H1 (cell line): ENCODE measurements at regions not wholly inside any gene's neighbourhood (a gene's known extent, or its start where the extent isn't known, plus 50 kb on each side); places are given as distances from the start of the nearest gene placed in this dataset.

Source experiments
- CTCF ChIA-PET: fragments of 300-600 bp; sonication (Branson Sonifier 250); formaldehyde crosslinking; loops from one replicate; lab custom pipeline; 2021; ENCODE audit not compliant: partially characterized antibody; lab: Charles Lee
- POLR2A ChIA-PET: fragments of 300-600 bp; sonication (Branson Sonifier 250); formaldehyde crosslinking; loops from one replicate; lab custom pipeline; 2021; ENCODE audit warnings: inconsistent platforms; ENCODE audit not compliant: partially characterized antibody; lab: Charles Lee
- DNase-seq, 2 experiments: peaks; one replicate each; pipeline versions ENCODE4 v3.0.0 to v3.0.0-alpha.2; 2010 to 2022; ENCODE audit warnings: low spot score in 2 of 2, low read depth in 1 of 2, mixed read lengths in 1 of 2
- FAIRE-seq: peaks from 2 replicates; lab custom pipeline; 2011; peaks lifted over from hg19 to GRCh38; lab: Jason Lieb, UNC
- H2AFZ ChIP-seq: 2 replicates; pipeline ENCODE4 v1.8.1; 2012; ENCODE audit warnings: low read length, inconsistent platforms
- H2AK5ac ChIP-seq: 2 replicates; pipeline ENCODE4 v1.6.1; 2013; ENCODE audit warnings: low read depth, low read length
- H2BK120ac ChIP-seq: replicated peaks from 2 replicates; pipeline ENCODE3; 2013; ENCODE audit warnings: low read depth, low read length, inconsistent platforms
- H2BK12ac ChIP-seq: 2 replicates; pipeline ENCODE4 v1.6.1; 2013; ENCODE audit warnings: low read depth, low read length
- H2BK15ac ChIP-seq: 2 replicates; pipeline ENCODE4 v1.6.1; 2013; ENCODE audit warnings: low read length
- H2BK20ac ChIP-seq: 2 replicates; pipeline ENCODE4 v1.6.1; 2013; ENCODE audit warnings: low read length
- H2BK5ac ChIP-seq: 2 replicates; pipeline ENCODE4 v1.6.1; 2013; ENCODE audit warnings: low read depth, low read length
- H3K14ac ChIP-seq: 2 replicates; pipeline ENCODE4 v1.6.1; 2013; ENCODE audit warnings: inconsistent platforms; ENCODE audit not compliant: insufficient read length
- H3K18ac ChIP-seq: 2 replicates; pipeline ENCODE4 v1.6.1; 2013; ENCODE audit warnings: low read length; ENCODE audit errors: extremely low read depth
- H3K23ac ChIP-seq: 2 replicates; pipeline ENCODE4 v1.6.1; 2013; ENCODE audit warnings: inconsistent platforms; ENCODE audit not compliant: insufficient read length
- H3K23me2 ChIP-seq: 2 replicates; pipeline ENCODE4 v1.6.1; 2013; ENCODE audit warnings: low read depth, low read length
- H3K27ac ChIP-seq: 2 replicates; pipeline ENCODE4 v1.6.1; 2011; ENCODE audit warnings: low read depth, low read length, inconsistent platforms
- H3K27me3 ChIP-seq, 4 experiments: replicated peaks in 1 of 4; 1 replicate in 1 of 4; 2 replicates in 3 of 4; pipeline versions ENCODE4 v1.6.1 to v1.8.1; 2011 to 2013; ENCODE audit warnings: low read length in 3 of 4, mild to moderate bottlenecking in 3 of 4, inconsistent platforms in 2 of 4, mixed read lengths in 2 of 4, moderate library complexity in 1 of 4; ENCODE audit not compliant: control insufficient read depth in 3 of 4, insufficient read depth in 3 of 4; ENCODE audit errors: extremely low read depth in 1 of 4
- H3K36me3 ChIP-seq, 4 experiments: 2 replicates each; pipeline versions ENCODE4 v1.6.1 to v1.8.1; 2011 to 2013; ENCODE audit warnings: mild to moderate bottlenecking in 4 of 4, low read length in 3 of 4, moderate library complexity in 2 of 4, control low read depth in 1 of 4, inconsistent platforms in 1 of 4; ENCODE audit not compliant: insufficient read depth in 4 of 4, control insufficient read depth in 2 of 4
- H3K4ac ChIP-seq: replicated peaks from 2 replicates; pipeline ENCODE3; 2013; ENCODE audit warnings: low read length, low read depth, mixed read lengths, inconsistent platforms; ENCODE audit not compliant: insufficient read length
- H3K4me1 ChIP-seq, 4 experiments: replicated peaks in 1 of 4; 1 replicate in 1 of 4; 2 replicates in 3 of 4; pipeline versions ENCODE4 v1.6.1 to v1.8.1; 2011 to 2013; ENCODE audit warnings: low read length in 3 of 4, inconsistent platforms in 2 of 4, mixed read lengths in 1 of 4; ENCODE audit not compliant: insufficient read depth in 4 of 4, control insufficient read depth in 3 of 4
- H3K4me2 ChIP-seq, 2 experiments: 2 replicates each; pipeline versions ENCODE4 v1.6.1 to v1.8.1; 2011 to 2013; ENCODE audit warnings: low read depth in 2 of 2, low read length in 2 of 2, control low read depth in 1 of 2, inconsistent platforms in 1 of 2, mild to moderate bottlenecking in 1 of 2; ENCODE audit not compliant: insufficient read depth in 1 of 2
- H3K4me3 ChIP-seq, 4 experiments: fragments of 200-600, 300-600 bp in 1 of 4; sonication (generic), shearing (Covaris generic), sonication (Bioruptor Twin) in 1 of 4; 2 replicates each; pipeline versions ENCODE4 v1.5.1 to v1.8.1; 2011 to 2016; ENCODE audit warnings: low read length in 4 of 4, low read depth in 3 of 4, control low read depth in 2 of 4, inconsistent platforms in 2 of 4, mild to moderate bottlenecking in 2 of 4, mixed read lengths in 1 of 4, moderate library complexity in 1 of 4; ENCODE audit not compliant: insufficient read depth in 2 of 4; ENCODE audit errors: extremely low read depth in 1 of 4
- H3K56ac ChIP-seq: replicated peaks from 2 replicates; pipeline ENCODE3; 2013; ENCODE audit warnings: low read depth, mild to moderate bottlenecking, mixed read lengths, low read length, inconsistent platforms; ENCODE audit not compliant: insufficient read length
- H3K79me1 ChIP-seq: 2 replicates; pipeline ENCODE4 v1.6.1; 2013; ENCODE audit warnings: low read depth, low read length, control low read depth
- H3K79me2 ChIP-seq, 2 experiments: 2 replicates each; pipeline versions ENCODE4 v1.6.1 to v1.8.1; 2012 to 2013; ENCODE audit warnings: low read length in 2 of 2, mild to moderate bottlenecking in 2 of 2, inconsistent platforms in 1 of 2; ENCODE audit not compliant: insufficient read depth in 2 of 2, control insufficient read depth in 1 of 2
- H3K9ac ChIP-seq, 4 experiments: replicated peaks in 1 of 4; 1 replicate in 1 of 4; 2 replicates in 3 of 4; pipeline versions ENCODE4 v1.6.1 to v1.8.1; 2011 to 2013; ENCODE audit warnings: low read depth in 3 of 4, low read length in 3 of 4, control low read depth in 2 of 4, mild to moderate bottlenecking in 2 of 4, moderate library complexity in 2 of 4, inconsistent platforms in 1 of 4; ENCODE audit errors: extremely low read depth in 1 of 4
- H3K9me3 ChIP-seq, 2 experiments: 2 replicates each; pipeline versions ENCODE4 v1.6.1 to v1.8.1; 2012 to 2013; ENCODE audit warnings: mild to moderate bottlenecking in 2 of 2, moderate library complexity in 2 of 2, control low read depth in 1 of 2, inconsistent platforms in 1 of 2, low read depth in 1 of 2, low read length in 1 of 2, mixed read lengths in 1 of 2; ENCODE audit not compliant: insufficient read depth in 2 of 2
- H4K20me1 ChIP-seq, 2 experiments: replicated peaks in 1 of 2; 2 replicates each; pipeline versions ENCODE3 to v1.8.1; 2011 to 2013; ENCODE audit warnings: inconsistent platforms in 2 of 2, low read length in 2 of 2, mild to moderate bottlenecking in 1 of 2; ENCODE audit not compliant: insufficient read depth in 2 of 2, control insufficient read depth in 1 of 2
- H4K5ac ChIP-seq: 2 replicates; pipeline ENCODE4 v1.6.1; 2013; ENCODE audit warnings: low read length, low read depth, mixed read lengths, inconsistent platforms; ENCODE audit not compliant: insufficient read length
- H4K8ac ChIP-seq: 2 replicates; pipeline ENCODE4 v1.8.0; 2013; ENCODE audit warnings: mild to moderate bottlenecking, moderate library complexity, low read length, inconsistent platforms; ENCODE audit not compliant: insufficient read depth; ENCODE audit errors: extremely low read depth
- H4K91ac ChIP-seq: replicated peaks from 2 replicates; pipeline ENCODE3; 2013; ENCODE audit warnings: low read length, mixed read lengths, inconsistent platforms; ENCODE audit not compliant: insufficient read length
- BRCA1 ChIP-seq: IDR thresholded peaks from 2 replicates; pipeline ENCODE4 v1.6.1; 2012; ENCODE audit warnings: low read depth, low read length, improper control_type of control experiment
- CHD2 ChIP-seq: IDR thresholded peaks from 2 replicates; pipeline ENCODE4 v1.6.1; 2012; ENCODE audit warnings: low read length, improper control_type of control experiment
- CREB1 ChIP-seq: IDR thresholded peaks from 2 replicates; pipeline ENCODE4 v1.6.1; 2012; ENCODE audit warnings: inconsistent platforms
- FOSL1 ChIP-seq: IDR thresholded peaks from 2 replicates; pipeline ENCODE4 v1.6.1; 2011; ENCODE audit warnings: mild to moderate bottlenecking, low read depth, low read length, moderate library complexity; ENCODE audit not compliant: insufficient read depth
- HDAC6 ChIP-seq: IDR thresholded peaks from one replicate; pipeline ENCODE4 v1.7.1; 2012; ENCODE audit warnings: low read depth, mild to moderate bottlenecking, inconsistent platforms, low read length, moderate library complexity
- JUND ChIP-seq: IDR thresholded peaks from 2 replicates; pipeline ENCODE4 v1.6.1; 2011; ENCODE audit warnings: mild to moderate bottlenecking, improper control_type of control experiment, low read length
- KDM1A ChIP-seq: fragments of 200-600, 300-600 bp; sonication (generic); IDR thresholded peaks from 2 replicates; pipeline ENCODE4 v1.7.1; 2016; ENCODE audit warnings: mild to moderate bottlenecking, low read length, borderline replicate concordance
- KDM4A ChIP-seq: IDR thresholded peaks from one replicate; pipeline ENCODE4 v1.7.1; 2012; ENCODE audit warnings: low read depth, mild to moderate bottlenecking, moderate library complexity, low read length, inconsistent platforms; ENCODE audit not compliant: severe bottlenecking
- NANOG ChIP-seq: IDR thresholded peaks from 2 replicates; pipeline ENCODE4 v1.6.1; 2011; ENCODE audit warnings: low read length, low read depth, mild to moderate bottlenecking, inconsistent platforms; ENCODE audit not compliant: insufficient read depth, poor library complexity, severe bottlenecking
- PHF8 ChIP-seq: fragments of 200-600 bp; sonication (generic); conservative IDR thresholded peaks from 2 replicates; pipeline ENCODE4 v1.7.1; 2012; ENCODE audit warnings: low read depth, mild to moderate bottlenecking, inconsistent platforms, low read length, moderate library complexity
- RAD21 ChIP-seq, 2 experiments: IDR thresholded peaks in 1 of 2; conservative IDR thresholded peaks in 1 of 2; 2 replicates each; pipeline ENCODE4 v1.6.1; 2011; ENCODE audit warnings: low read depth in 2 of 2, low read length in 2 of 2, improper control_type of control experiment in 1 of 2, inconsistent platforms in 1 of 2, mild to moderate bottlenecking in 1 of 2, moderate library complexity in 1 of 2
- RFX5 ChIP-seq: IDR thresholded peaks from 2 replicates; pipeline ENCODE4 v1.6.1; 2011; ENCODE audit warnings: low read depth, low read length, improper control_type of control experiment, borderline replicate concordance
- SIRT6 ChIP-seq: IDR thresholded peaks from one replicate; pipeline ENCODE4 v1.7.1; 2012; ENCODE audit warnings: low read length, inconsistent platforms
- SP2 ChIP-seq: IDR thresholded peaks from 2 replicates; pipeline ENCODE4 v1.6.1; 2012; ENCODE audit warnings: mild to moderate bottlenecking, low read length, inconsistent platforms
- SUZ12 ChIP-seq: fragments of 200-600 bp; sonication (generic); IDR thresholded peaks from 2 replicates; pipeline ENCODE4 v1.6.1; 2012; ENCODE audit warnings: mild to moderate bottlenecking, inconsistent platforms, low read length, moderate library complexity, mixed read lengths
- TBP ChIP-seq: IDR thresholded peaks from 2 replicates; pipeline ENCODE4 v1.6.1; 2011; ENCODE audit warnings: low read depth, low read length, improper control_type of control experiment
- WGBS, 2 experiments: shearing (Covaris generic) in 1 of 2; methylation state at CpG; one replicate each; pipeline versions ENCODE4 v1.1.6 to v1.1.7; 2013 to 2015; ENCODE audit warnings: low lambda C conversion rate in 2 of 2, mixed read lengths in 2 of 2, inconsistent platforms in 1 of 2, low coverage in 1 of 2, missing lambda C conversion rate in 1 of 2; ENCODE audit not compliant: insufficient replicate concordance in 2 of 2, insufficient coverage in 1 of 2, insufficient read length in 1 of 2; ENCODE audit errors: extremely low coverage in 1 of 2, missing lambda C conversion rate in 1 of 2; 5-methylcytosine and 5-hydroxymethylcytosine counted together

GRCh38 chr2:88942798-88943197, 251.3 kb downstream of the RPIA start:
- Histone ChIP-seq H3K23ac (no peak overlapping the region), H2BK20ac (no peak overlapping the region), H2AK5ac (no peak overlapping the region), H2BK120ac (no peak overlapping the region), H3K27ac (no peak overlapping the region), H3K4me3 (no peak overlapping the region), H3K9ac (no peak overlapping the region), H2BK5ac (no peak overlapping the region), H3K27me3 (no peaks in the 10 kb centered on the region), H4K5ac (no peak overlapping the region), H4K91ac (no peak overlapping the region), H3K23me2 (no peaks in the 10 kb centered on the region), H3K36me3 (no peaks in the 10 kb centered on the region), H3K4ac (no peak overlapping the region), H3K4me1 (no peaks in the 10 kb centered on the region), H3K18ac (no peak overlapping the region), H3K14ac (no peak overlapping the region), H3K56ac (no peak overlapping the region), H2AFZ (no peak overlapping the region), H3K9me3 (no peaks in the 10 kb centered on the region), H2BK12ac (no peak overlapping the region), H2BK15ac (no peak overlapping the region), H3K79me1 (no peaks in the 10 kb centered on the region), H3K4me2 (no peak overlapping the region), H3K79me2 (no peaks in the 10 kb centered on the region), H4K20me1 (no peaks in the 10 kb centered on the region), H4K8ac (no peak overlapping the region)
- ChIA-PET CTCF (interaction anchor here (0.8 to 1.2 kb wide), 2 partner anchors 11 to 63 kb away, joined by 3 read pairs; no protein-coding TSS in a partner anchor), POLR2A (no interaction called here)
- no peak for DNase-seq
- 92% methylated on average over 2 of the region's 2 CpGs; no CpG with 5 or more reads in 1 of the 2 experiments for WGBS, 2 experiments
- no peak for FAIRE-seq
- TF ChIP-seq BRCA1 = no peak
- no peak for TF ChIP-seq RAD21 (IDR thresholded peaks at IDR 0.05 in 1 of 2, conservative IDR thresholded peaks at IDR 0.05 in 1 of 2; ENCODE audit: low read depth in 2 of 2, low read length in 2 of 2)
- no peak for TF ChIP-seq SP2
- TF ChIP-seq HDAC6 = no peak
- TF ChIP-seq KDM1A = no peak
- TF ChIP-seq KDM4A = no peak
- TF ChIP-seq JUND = no peak
- no peak for TF ChIP-seq FOSL1
- TF ChIP-seq CREB1 = no peak
- TF ChIP-seq CHD2 = no peak
- TF ChIP-seq SUZ12 = no peak
- no peak for TF ChIP-seq SIRT6
- no peak for TF ChIP-seq RFX5
- TF ChIP-seq NANOG = no peak
- TF ChIP-seq PHF8 = no peak
- TF ChIP-seq TBP = no peak
